ENCODE measurements at regions not wholly inside any gene's neighbourhood (a gene's known extent, or its start where the extent isn't known, plus 50 kb on each side); places are given as distances from the start of the nearest gene placed in this dataset.

DNA sequence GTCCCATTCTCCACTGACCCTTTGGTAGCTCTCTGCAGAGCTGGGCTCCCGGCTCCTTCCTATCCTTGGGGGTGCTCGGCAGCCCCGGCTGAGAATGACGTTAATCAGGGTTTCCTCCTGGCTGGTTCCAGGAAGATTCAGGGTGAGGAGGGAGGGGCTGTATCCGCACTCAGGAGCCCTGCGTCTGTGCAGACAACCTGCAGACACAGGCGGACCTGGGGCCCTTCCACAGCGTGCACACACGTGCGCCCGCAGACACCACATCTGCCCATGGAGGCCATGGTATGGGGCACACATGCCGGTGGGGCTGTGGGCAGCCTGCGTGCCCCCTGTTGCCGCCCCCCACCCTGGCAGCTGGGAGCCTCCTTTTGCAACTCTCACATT lies 66.6 kb upstream of the RNU6ATAC start:
- Histone ChIP-seq H3K36me3 (ENCODE audit: control insufficient read depth in 3 of 3, insufficient read depth in 2 of 3, low read depth in 1 of 3, low read length in 3 of 3) (no peaks in the 10 kb centered on the region), H3K4me1 (ENCODE audit: control insufficient read depth in 3 of 3, insufficient read depth in 2 of 3, low read depth in 1 of 3, low read length in 2 of 3) (peaks cover 0 to 15% (median 0%) of the 10 kb centered on the region in 3 donors), H3K4me3 (ENCODE audit: low read depth in 1 of 3, low read length in 3 of 3) (no peak overlapping the region), H3K27ac (ENCODE audit: low read depth in 1 of 3, low read length in 2 of 3) (peak overlapping the region in 2 of 3 donors; percentile 22 to 69), H3K27me3 (ENCODE audit: control insufficient read depth in 3 of 3, insufficient read depth in 3 of 3, low read length in 3 of 3) (no peaks in the 10 kb centered on the region), H3K9me3 (ENCODE audit: control insufficient read depth in 2 of 2, insufficient read depth in 1 of 2, low read depth in 1 of 2, low read length in 1 of 2) (no peaks in the 10 kb centered on the region)
- FAIRE-seq (no peak), DNase-seq (no peak)
- 59 to 81% (median 69%) methylated on average over 14 of the region's 14 CpGs for WGBS, 3 donors

DNA sequence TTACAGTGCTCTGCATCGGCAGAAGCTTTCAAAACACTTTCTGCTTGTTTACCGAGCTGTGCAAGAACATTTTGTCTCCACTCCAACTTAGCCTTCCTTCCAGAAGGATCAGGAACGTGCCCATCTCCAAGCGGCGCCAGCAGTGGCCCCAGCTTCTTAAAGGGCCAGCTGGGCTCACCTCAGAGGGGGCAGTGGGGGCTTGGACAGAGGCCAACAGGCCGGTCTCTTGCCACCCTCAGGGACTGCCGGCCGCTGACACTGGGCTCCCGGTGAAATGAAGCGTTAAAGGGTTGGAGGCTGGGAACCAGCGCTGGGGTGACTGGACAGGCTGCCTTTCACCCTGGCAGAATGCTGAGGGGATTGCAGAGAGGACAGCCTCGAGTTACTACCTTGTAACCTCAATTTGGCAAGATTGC lies 67.0 kb upstream of the RNU6ATAC start:
- 54 to 63% (median 55%) methylated on average over 12 of the region's 12 CpGs for WGBS, 3 donors
- FAIRE-seq: no peak
- Histone ChIP-seq H3K27ac (ENCODE audit: low read depth in 1 of 3, low read length in 2 of 3) (peak overlapping the region in 2 of 3 donors; percentile 12 to 45), H3K36me3 (ENCODE audit: control insufficient read depth in 3 of 3, insufficient read depth in 2 of 3, low read depth in 1 of 3, low read length in 3 of 3) (no peaks in the 10 kb centered on the region), H3K9me3 (ENCODE audit: control insufficient read depth in 2 of 2, insufficient read depth in 1 of 2, low read depth in 1 of 2, low read length in 1 of 2) (no peaks in the 10 kb centered on the region), H3K4me3 (ENCODE audit: low read depth in 1 of 3, low read length in 3 of 3) (no peak overlapping the region), H3K27me3 (ENCODE audit: control insufficient read depth in 3 of 3, insufficient read depth in 3 of 3, low read length in 3 of 3) (no peaks in the 10 kb centered on the region), H3K4me1 (ENCODE audit: control insufficient read depth in 3 of 3, insufficient read depth in 2 of 3, low read depth in 1 of 3, low read length in 2 of 3) (peaks cover 0 to 13% (median 0%) of the 10 kb centered on the region in 3 donors)
- DNase-seq: no peak

DNA sequence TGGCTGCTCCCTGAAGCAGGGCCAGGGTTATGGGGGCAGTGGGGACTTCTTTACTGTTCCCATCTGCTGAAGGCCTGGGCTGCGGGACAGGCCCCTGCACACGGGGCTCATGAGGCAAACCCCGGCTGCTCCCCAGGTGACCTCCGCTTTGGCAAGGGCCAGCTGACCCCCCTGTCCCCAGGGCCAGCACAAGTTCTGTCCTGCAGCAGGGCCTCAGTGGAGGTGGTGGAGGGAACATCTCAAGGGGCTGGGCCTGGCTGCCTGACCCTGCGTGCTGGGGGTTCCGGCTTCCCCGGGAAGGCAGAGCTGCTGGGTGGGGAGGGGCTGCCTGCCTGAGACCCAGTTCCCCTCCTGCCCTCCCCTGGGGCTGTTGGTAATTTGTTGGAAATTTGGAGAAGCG lies 67.4 kb upstream of the RNU6ATAC start:
- peaks cover 0 to 10% (median 0%) of the 10 kb centered on the region in 3 donors for H3K4me1 ChIP-seq (ENCODE audit: control insufficient read depth in 3 of 3, insufficient read depth in 2 of 3, low read depth in 1 of 3, low read length in 2 of 3)
- peak overlapping the region in 2 of 3 donors; percentile 12 to 45 for H3K27ac ChIP-seq (ENCODE audit: low read depth in 1 of 3, low read length in 2 of 3)
- 83 to 90% (median 88%) methylated on average over 8 of the region's 8 CpGs for WGBS, 3 donors
- DNase-seq (no peak), FAIRE-seq (no peak)
- no peaks in the 10 kb centered on the region for H3K36me3 ChIP-seq (ENCODE audit: control insufficient read depth in 3 of 3, insufficient read depth in 2 of 3, low read depth in 1 of 3, low read length in 3 of 3)
- no peaks in the 10 kb centered on the region for H3K27me3 ChIP-seq (ENCODE audit: control insufficient read depth in 3 of 3, insufficient read depth in 3 of 3, low read length in 3 of 3)
- no peaks in the 10 kb centered on the region for H3K9me3 ChIP-seq (ENCODE audit: control insufficient read depth in 2 of 2, insufficient read depth in 1 of 2, low read depth in 1 of 2, low read length in 1 of 2)
- H3K4me3 ChIP-seq (ENCODE audit: low read depth in 1 of 3, low read length in 3 of 3): no peak overlapping the region

DNA sequence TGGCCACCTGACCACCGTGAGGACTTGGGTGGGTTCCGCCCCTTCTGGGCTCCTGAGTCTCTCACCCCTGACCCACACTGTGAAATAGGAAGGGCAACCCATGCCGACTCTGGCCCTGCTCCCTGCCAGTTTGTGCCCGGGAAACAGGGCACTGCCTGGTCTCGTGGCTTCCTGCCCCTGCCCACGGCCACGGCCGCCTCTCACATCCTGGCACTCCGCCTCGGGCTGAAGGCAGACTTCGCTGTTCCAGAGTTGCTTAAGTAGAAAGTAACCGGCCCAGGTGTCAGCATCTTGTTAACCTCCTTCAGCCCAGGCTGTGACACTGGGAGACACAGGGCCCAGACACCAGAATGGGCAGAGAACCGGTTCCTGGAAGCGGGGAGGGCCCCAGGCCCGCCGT lies 68.7 kb upstream of the RNU6ATAC start:
- H3K36me3 ChIP-seq (ENCODE audit: control insufficient read depth in 3 of 3, insufficient read depth in 2 of 3, low read depth in 1 of 3, low read length in 3 of 3): no peaks in the 10 kb centered on the region
- no peak for FAIRE-seq
- H3K4me1 ChIP-seq (ENCODE audit: control insufficient read depth in 3 of 3, insufficient read depth in 2 of 3, low read depth in 1 of 3, low read length in 2 of 3): peaks cover 0 to under 1% (median 0%) of the 10 kb centered on the region in 3 donors
- no peak for DNase-seq
- H3K9me3 ChIP-seq (ENCODE audit: control insufficient read depth in 2 of 2, insufficient read depth in 1 of 2, low read depth in 1 of 2, low read length in 1 of 2): no peaks in the 10 kb centered on the region
- H3K27ac ChIP-seq (ENCODE audit: low read depth in 1 of 3, low read length in 2 of 3): no peak overlapping the region
- H3K27me3 ChIP-seq (ENCODE audit: control insufficient read depth in 3 of 3, insufficient read depth in 3 of 3, low read length in 3 of 3): no peaks in the 10 kb centered on the region
- 66 to 77% (median 74%) methylated on average over 16 of the region's 16 CpGs for WGBS, 3 donors
- no peak overlapping the region for H3K4me3 ChIP-seq (ENCODE audit: low read depth in 1 of 3, low read length in 3 of 3)

DNA sequence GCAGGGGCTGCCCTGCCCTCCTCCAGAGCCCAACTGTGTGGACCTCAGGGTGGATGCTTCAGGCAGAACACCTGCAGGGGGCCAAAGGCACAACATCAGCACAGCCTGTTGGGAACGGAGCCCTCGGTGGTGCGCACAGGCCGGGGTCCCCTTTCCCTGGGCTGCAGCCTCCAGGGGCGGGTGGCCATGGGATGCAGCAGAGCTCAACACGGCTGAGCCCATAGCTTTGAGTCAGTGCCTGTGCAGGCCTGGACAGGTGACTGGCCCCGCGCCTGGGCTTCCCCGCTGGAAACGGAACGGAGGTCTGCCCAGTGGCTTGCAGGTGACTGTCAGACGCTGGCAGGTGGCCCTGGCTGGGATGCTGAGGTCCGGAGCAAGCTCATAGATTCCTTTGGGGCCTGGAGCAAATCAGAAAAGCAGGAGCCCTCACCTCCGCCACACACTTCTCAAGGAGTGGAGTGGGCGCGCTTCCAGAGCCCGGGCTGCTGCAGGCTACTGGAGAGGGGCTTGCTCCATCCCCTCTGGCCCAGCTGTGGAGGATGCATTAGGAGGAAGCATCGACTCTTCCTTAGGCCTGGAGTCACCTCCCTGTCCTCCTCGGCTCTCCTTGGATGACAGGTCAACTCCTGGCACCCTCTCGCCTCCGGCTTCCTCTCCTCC lies 69.8 kb upstream of the RNU6ATAC start:
- Histone ChIP-seq H3K27ac (ENCODE audit: low read depth in 1 of 3, low read length in 2 of 3) (no peak overlapping the region), H3K27me3 (ENCODE audit: control insufficient read depth in 3 of 3, insufficient read depth in 3 of 3, low read length in 3 of 3) (no peaks in the 10 kb centered on the region), H3K9me3 (ENCODE audit: control insufficient read depth in 2 of 2, insufficient read depth in 1 of 2, low read depth in 1 of 2, low read length in 1 of 2) (no peaks in the 10 kb centered on the region), H3K4me3 (ENCODE audit: low read depth in 1 of 3, low read length in 3 of 3) (no peak overlapping the region), H3K4me1 (ENCODE audit: control insufficient read depth in 3 of 3, insufficient read depth in 2 of 3, low read depth in 1 of 3, low read length in 2 of 3) (no peaks in the 10 kb centered on the region), H3K36me3 (ENCODE audit: control insufficient read depth in 3 of 3, insufficient read depth in 2 of 3, low read depth in 1 of 3, low read length in 3 of 3) (no peaks in the 10 kb centered on the region)
- WGBS, 3 donors: 76 to 89% (median 87%) methylated on average over 19 to 21 of the region's 21 CpGs
- no peak for DNase-seq
- no peak for FAIRE-seq

DNA sequence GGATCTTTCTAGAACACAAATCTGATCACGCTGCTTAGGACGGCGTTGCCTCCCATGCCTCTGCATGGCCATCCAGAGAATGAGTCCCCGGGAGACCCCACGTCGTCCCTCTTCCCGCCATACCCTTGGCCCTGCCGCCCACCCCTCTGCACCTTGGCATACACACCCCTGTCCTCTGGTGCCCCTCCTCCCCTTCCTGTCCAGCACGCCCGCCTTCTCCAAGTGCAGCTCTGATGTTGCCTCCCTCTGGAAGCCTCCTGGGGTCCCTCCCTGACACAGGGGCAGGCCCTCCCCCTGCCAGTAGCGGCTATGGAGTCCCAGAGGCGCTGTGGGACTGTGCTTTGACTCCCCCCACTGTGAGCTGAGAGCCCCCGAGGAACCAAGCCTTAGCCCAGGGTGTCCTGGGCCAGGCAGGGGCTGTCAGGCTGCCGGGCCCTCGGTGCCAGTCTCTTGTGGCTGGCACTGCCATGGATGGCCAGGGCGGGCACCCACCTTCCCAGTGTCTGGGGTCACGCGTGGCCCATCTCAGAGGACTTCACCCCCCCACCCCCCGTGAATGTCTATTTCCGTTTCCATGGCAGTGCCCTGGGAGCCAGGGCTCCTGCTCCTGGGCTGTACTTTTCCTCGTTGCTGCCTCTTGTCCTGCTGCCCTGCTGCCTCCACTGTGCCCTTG lies 70.5 kb upstream of the RNU6ATAC start:
- FAIRE-seq: no peak
- H3K4me1 ChIP-seq (ENCODE audit: control insufficient read depth in 3 of 3, insufficient read depth in 2 of 3, low read depth in 1 of 3, low read length in 2 of 3): no peaks in the 10 kb centered on the region
- no peak for DNase-seq
- no peaks in the 10 kb centered on the region for H3K36me3 ChIP-seq (ENCODE audit: control insufficient read depth in 3 of 3, insufficient read depth in 2 of 3, low read depth in 1 of 3, low read length in 3 of 3)
- WGBS, 3 donors: 73 to 83% (median 79%) methylated on average over 19 to 21 of the region's 21 CpGs
- H3K27ac ChIP-seq (ENCODE audit: low read depth in 1 of 3, low read length in 2 of 3): no peak overlapping the region
- H3K9me3 ChIP-seq (ENCODE audit: control insufficient read depth in 2 of 2, insufficient read depth in 1 of 2, low read depth in 1 of 2, low read length in 1 of 2): no peaks in the 10 kb centered on the region
- no peak overlapping the region for H3K4me3 ChIP-seq (ENCODE audit: low read depth in 1 of 3, low read length in 3 of 3)
- no peaks in the 10 kb centered on the region for H3K27me3 ChIP-seq (ENCODE audit: control insufficient read depth in 3 of 3, insufficient read depth in 3 of 3, low read length in 3 of 3)

DNA sequence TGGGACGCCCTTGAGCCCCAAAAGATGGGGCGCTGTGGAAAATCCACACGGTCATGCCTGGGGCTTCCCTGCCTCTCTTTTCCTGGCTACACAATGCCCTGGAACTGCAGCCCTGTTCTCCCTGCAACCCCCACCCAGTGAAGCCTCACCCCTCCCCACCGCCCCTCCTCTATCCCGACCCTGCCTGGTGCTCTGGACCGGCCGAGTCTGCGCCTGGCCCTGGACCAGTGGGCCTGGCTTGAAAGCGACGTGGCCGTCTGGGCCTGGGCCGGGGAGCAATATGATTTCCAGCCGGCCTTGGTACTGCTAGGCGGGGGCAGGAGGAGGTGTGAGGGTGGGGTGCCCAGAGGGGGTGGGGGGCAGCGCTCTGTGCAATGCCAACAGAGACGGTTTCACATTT lies 71.0 kb upstream of the RNU6ATAC start:
- H3K4me1 ChIP-seq (ENCODE audit: control insufficient read depth in 3 of 3, insufficient read depth in 2 of 3, low read depth in 1 of 3, low read length in 2 of 3): no peaks in the 10 kb centered on the region

DNA sequence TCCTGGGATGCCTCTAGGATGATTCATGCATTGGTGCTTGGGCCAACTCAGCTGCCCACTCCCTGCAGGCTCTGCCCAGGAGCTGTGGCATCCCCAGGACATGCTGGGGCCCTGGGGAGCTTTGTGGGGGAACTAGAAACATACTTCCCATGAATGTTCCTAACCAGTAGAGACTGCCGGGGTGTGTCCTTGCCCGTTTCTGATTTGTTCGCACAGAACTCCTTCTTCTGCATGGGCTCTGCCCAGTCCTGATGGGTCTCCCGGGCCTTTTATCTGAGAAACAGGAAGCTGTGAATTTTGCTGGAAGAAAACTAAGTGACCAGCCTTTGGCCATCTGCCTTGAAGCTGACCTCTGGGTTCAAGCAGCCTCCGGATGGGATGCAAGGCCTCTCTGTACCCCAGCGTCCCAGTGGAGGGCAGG lies 71.6 kb upstream of the RNU6ATAC start:
- DNase-seq (no peak), FAIRE-seq (no peak)
- Histone ChIP-seq H3K4me3 (ENCODE audit: low read depth in 1 of 3, low read length in 3 of 3) (no peak overlapping the region), H3K9me3 (ENCODE audit: control insufficient read depth in 2 of 2, insufficient read depth in 1 of 2, low read depth in 1 of 2, low read length in 1 of 2) (no peaks in the 10 kb centered on the region), H3K27ac (ENCODE audit: low read depth in 1 of 3, low read length in 2 of 3) (no peak overlapping the region), H3K36me3 (ENCODE audit: control insufficient read depth in 3 of 3, insufficient read depth in 2 of 3, low read depth in 1 of 3, low read length in 3 of 3) (no peaks in the 10 kb centered on the region), H3K27me3 (ENCODE audit: control insufficient read depth in 3 of 3, insufficient read depth in 3 of 3, low read length in 3 of 3) (no peaks in the 10 kb centered on the region), H3K4me1 (ENCODE audit: control insufficient read depth in 3 of 3, insufficient read depth in 2 of 3, low read depth in 1 of 3, low read length in 2 of 3) (no peaks in the 10 kb centered on the region)
- WGBS, 3 donors: 61 to 64% (median 62%) methylated on average over 6 of the region's 6 CpGs

More for the DNA sequence above, 71.0 kb upstream of the RNU6ATAC start:
- 73 to 88% (median 78%) methylated on average over 16 of the region's 16 CpGs for WGBS, 3 donors
- FAIRE-seq: no peak
- Histone ChIP-seq H3K27ac (ENCODE audit: low read depth in 1 of 3, low read length in 2 of 3) (no peak overlapping the region), H3K9me3 (ENCODE audit: control insufficient read depth in 2 of 2, insufficient read depth in 1 of 2, low read depth in 1 of 2, low read length in 1 of 2) (no peaks in the 10 kb centered on the region), H3K27me3 (ENCODE audit: control insufficient read depth in 3 of 3, insufficient read depth in 3 of 3, low read length in 3 of 3) (no peaks in the 10 kb centered on the region), H3K4me3 (ENCODE audit: low read depth in 1 of 3, low read length in 3 of 3) (no peak overlapping the region), H3K36me3 (ENCODE audit: control insufficient read depth in 3 of 3, insufficient read depth in 2 of 3, low read depth in 1 of 3, low read length in 3 of 3) (no peaks in the 10 kb centered on the region)
- DNase-seq: no peak
